ENCODE measurements at regions not wholly inside any gene's neighbourhood (a gene's known extent, or its start where the extent isn't known, plus 50 kb on each side); places are given as distances from the start of the nearest gene placed in this dataset.
A peak's percentile ranks its signal among the peaks of the same experiment; 100 is the strongest.

DNA sequence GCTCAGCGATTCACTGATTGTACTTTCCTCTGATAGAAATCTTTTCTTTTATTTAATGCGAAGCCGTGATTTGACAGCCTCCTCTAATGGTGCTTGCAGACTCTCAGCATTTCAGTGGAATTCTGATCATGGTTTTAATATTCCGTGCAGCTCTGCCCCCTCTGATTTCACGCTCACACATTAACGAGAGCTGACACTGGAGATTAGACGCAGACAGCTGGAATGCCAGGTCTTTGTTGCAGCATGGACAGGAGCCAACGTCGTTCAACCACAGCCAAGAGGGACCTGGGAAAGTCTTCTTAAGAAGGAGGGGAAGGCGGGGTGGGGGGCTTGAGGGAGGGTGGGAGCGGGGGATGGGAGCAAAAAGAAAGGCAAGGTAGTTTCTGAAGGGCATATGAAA lies 186.4 kb downstream of the BLID start:
- H2AFZ ChIP-seq (ENCODE audit: low read length), result no peak overlapping the region
- H3K36me3 ChIP-seq (replicated peaks in 1 of 2; ENCODE audit: control insufficient read depth in 1 of 2, insufficient read depth in 2 of 2, low read length in 2 of 2), result no peaks in the 10 kb centered on the region
- DNase-seq (ENCODE audit: low spot score) (peak; percentile 35), ATAC-seq (no peak), FAIRE-seq (no peak)
- peak overlapping the region; percentile 9 to 58 (median 34); a peak in 3 of 6 replicates for H3K4me3 ChIP-seq (replicated peaks in 1 of 3; ENCODE audit: insufficient read depth in 1 of 3, low read depth in 2 of 3, low read length in 3 of 3)
- no peak for TF ChIP-seq SP1 (IDR thresholded peaks at IDR 0.05)
- TF ChIP-seq SP1 (CRISPR knock-in tag; IDR thresholded peaks at IDR 0.05), result no peak
- TF ChIP-seq IRX3 (CRISPR knock-in tag; IDR thresholded peaks at IDR 0.05; ENCODE audit: borderline replicate concordance, low read depth), result no peak
- no peak for TF ChIP-seq SP140L (CRISPR knock-in tag; IDR thresholded peaks at IDR 0.05; ENCODE audit: borderline replicate concordance)
- no peak for TF ChIP-seq PCBP1 (IDR thresholded peaks at IDR 0.05; ENCODE audit: borderline replicate concordance, low read depth, low read length)
- TF ChIP-seq XRCC5 (optimal IDR thresholded peaks at IDR 0.05; ENCODE audit: low read length), result no peak
- TF ChIP-seq, protein P1, sequence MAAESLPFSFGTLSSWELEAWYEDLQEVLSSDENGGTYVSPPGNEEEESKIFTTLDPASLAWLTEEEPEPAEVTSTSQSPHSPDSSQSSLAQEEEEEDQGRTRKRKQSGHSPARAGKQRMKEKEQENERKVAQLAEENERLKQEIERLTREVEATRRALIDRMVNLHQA (CRISPR knock-in tag; IDR thresholded peaks at IDR 0.05), result no peak
- no peak for TF ChIP-seq ZSCAN20 (CRISPR knock-in tag; IDR thresholded peaks at IDR 0.05; ENCODE audit: borderline replicate concordance)
- TF ChIP-seq, protein P2, sequence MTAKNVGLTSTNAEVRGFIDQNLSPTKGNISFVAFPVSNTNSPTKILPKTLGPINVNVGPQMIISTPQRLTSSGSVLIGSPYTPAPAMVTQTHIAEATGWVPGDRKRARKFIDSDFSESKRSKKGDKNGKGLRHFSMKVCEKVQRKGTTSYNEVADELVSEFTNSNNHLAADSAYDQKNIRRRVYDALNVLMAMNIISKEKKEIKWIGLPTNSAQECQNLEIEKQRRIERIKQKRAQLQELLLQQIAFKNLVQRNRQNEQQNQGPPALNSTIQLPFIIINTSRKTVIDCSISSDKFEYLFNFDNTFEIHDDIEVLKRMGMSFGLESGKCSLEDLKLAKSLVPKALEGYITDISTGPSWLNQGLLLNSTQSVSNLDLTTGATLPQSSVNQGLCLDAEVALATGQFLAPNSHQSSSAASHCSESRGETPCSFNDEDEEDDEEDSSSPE (CRISPR knock-in tag; IDR thresholded peaks at IDR 0.05), result no peak
- TF ChIP-seq HNF4G (IDR thresholded peaks at IDR 0.05; ENCODE audit: borderline replicate concordance, low read depth, low read length), result no peak
- TF ChIP-seq HNF4G (CRISPR knock-in tag; IDR thresholded peaks at IDR 0.05; ENCODE audit: borderline replicate concordance, low read depth), result no peak
- no peak for TF ChIP-seq HOXA9 (CRISPR knock-in tag; IDR thresholded peaks at IDR 0.05; ENCODE audit: borderline replicate concordance)
- TF ChIP-seq ZNF10 (CRISPR knock-in tag; IDR thresholded peaks at IDR 0.05; ENCODE audit: borderline replicate concordance, low read depth), result no peak
- TF ChIP-seq NR2F1 (CRISPR knock-in tag; IDR thresholded peaks at IDR 0.05), result no peak
- in situ Hi-C loops (cut with HindIII; ENCODE audit: extremely low pct_ligation_motif_present, low pct_unique_long_range_greater_than_20kb), result no loop called here
- BruUV-seq (replicated peaks), result no TSS peak
- H3K27ac ChIP-seq (ENCODE audit: extremely low read length, insufficient read depth, low read length), result peak overlapping the region; percentile 90
- no peaks in the 10 kb centered on the region for H3K79me2 ChIP-seq (ENCODE audit: insufficient read depth, low read length)
- intact Hi-C loops (cut with micrococcal nuclease; ENCODE audit: unreplicated experiment), result no loop called here
- H3K4me1 ChIP-seq (ENCODE audit: insufficient read depth, low read length), result peaks cover 75% of the 10 kb centered on the region
- H3K4me2 ChIP-seq (ENCODE audit: low read depth, low read length), result peak overlapping the region; percentile 87
- H3K9ac ChIP-seq (ENCODE audit: insufficient read depth, low read depth, low read length), result peak overlapping the region; percentile 63
- ChIA-PET POLR2A (no interaction called here), CTCF (ENCODE audit: low intra/inter-chr PET ratio, low total read pairs) (no interaction called here)
- H3K27me3 ChIP-seq (ENCODE audit: control insufficient read depth in 1 of 2, insufficient read depth in 2 of 2, low read length in 2 of 2), result no peaks in the 10 kb centered on the region
- no peaks in the 10 kb centered on the region for H4K20me1 ChIP-seq (ENCODE audit: insufficient read depth, low read length)
- WGBS (ENCODE audit: low lambda C conversion rate), result 32% methylated on average over 11 of the region's 11 CpGs
- H3K9me3 ChIP-seq (ENCODE audit: low read length), result no peaks in the 10 kb centered on the region

All from HepG2 (cell line).